ENCODE measurements at regions not wholly inside any gene's neighbourhood (a gene's known extent, or its start where the extent isn't known, plus 50 kb on each side); places are given as distances from the start of the nearest gene placed in this dataset.

DNA sequence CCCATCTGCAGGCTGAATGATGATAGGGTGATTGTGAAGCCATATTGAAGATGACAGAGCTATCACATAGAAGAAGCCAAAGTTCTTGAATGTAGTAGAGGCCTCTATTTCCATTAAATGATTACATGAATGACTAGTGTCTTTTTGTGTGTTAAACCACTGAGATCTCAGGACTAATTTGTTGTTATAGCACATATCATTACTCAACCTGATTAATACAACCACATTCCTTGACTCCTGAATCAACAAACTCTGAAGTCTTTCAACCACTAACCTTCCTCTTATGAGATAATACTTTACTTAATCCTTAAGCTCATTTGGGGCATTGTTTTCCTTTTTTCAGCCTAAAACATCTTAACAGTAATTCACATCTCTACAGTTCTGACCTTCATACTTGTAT lies 564.5 kb upstream of the ADAMTS9 start:
- TF ChIP-seq POLR2A (IDR thresholded peaks at IDR 0.05; ENCODE audit: low read depth), result no peak
- intact Hi-C loops (cut with DNase I), result no loop called here

GRCh38 chr3:65251375-65251774 lies 563.6 kb upstream of the ADAMTS9 start:
- no peak overlapping the region for H3K4me3 ChIP-seq
- DNase-seq (ENCODE audit: extremely low spot score), result no peak
- no peaks in the 10 kb centered on the region for H3K4me1 ChIP-seq
- H3K27me3 ChIP-seq, result no peaks in the 10 kb centered on the region
- H3K27ac ChIP-seq (replicated peaks in 1 of 4), result no peak overlapping the region
- no peak for TF ChIP-seq POLR2A (IDR thresholded peaks at IDR 0.05; ENCODE audit: low read depth)
- no peak for TF ChIP-seq EP300 (IDR thresholded peaks at IDR 0.05)
- no peak for TF ChIP-seq CTCF (IDR thresholded peaks at IDR 0.05)
- TF ChIP-seq POLR2AphosphoS5 (IDR thresholded peaks at IDR 0.05), result no peak
- intact Hi-C loops (cut with DNase I), result no loop called here
- 87% methylated on average over 2 of the region's 2 CpGs for WGBS
- H3K36me3 ChIP-seq, result no peaks in the 10 kb centered on the region
- H3K9me3 ChIP-seq, result no peaks in the 10 kb centered on the region

More for the DNA sequence above, 564.5 kb upstream of the ADAMTS9 start:
- no peak for DNase-seq (ENCODE audit: extremely low spot score)
- no peak overlapping the region for H3K4me3 ChIP-seq
- no peaks in the 10 kb centered on the region for H3K9me3 ChIP-seq
- H3K36me3 ChIP-seq, result no peaks in the 10 kb centered on the region
- H3K27ac ChIP-seq (replicated peaks in 1 of 4), result no peak overlapping the region
- no peaks in the 10 kb centered on the region for H3K4me1 ChIP-seq
- no peaks in the 10 kb centered on the region for H3K27me3 ChIP-seq

DNA sequence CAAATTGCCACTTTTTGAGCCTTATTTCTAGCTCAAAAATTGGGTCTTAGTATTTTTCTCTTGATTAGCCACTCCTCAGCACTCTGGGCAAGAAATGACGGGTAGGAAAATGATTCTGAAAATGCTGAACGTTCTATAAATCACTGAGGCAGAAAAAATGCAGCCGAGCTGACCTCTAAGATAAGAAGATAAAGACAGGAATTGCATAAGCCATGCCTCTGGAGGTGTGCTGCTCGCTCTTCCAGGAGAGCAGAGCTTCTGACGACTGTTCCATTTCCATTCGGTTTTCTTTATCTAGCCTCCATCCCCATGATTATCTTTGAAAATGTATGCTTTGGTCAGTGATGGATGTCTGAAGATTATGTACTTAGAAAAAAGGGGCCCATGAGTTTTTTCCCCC lies 558.8 kb upstream of the ADAMTS9 start:
- 71% methylated on average over 6 of the region's 6 CpGs for WGBS

GRCh38 chr3:65245133-65246063 lies 557.6 kb upstream of the ADAMTS9 start:
- Histone ChIP-seq H3K9me3 (peaks cover 0 to 4% (median 0%) of the 10 kb centered on the region in 4 donors), H3K27ac (replicated peaks in 1 of 4) (no peak overlapping the region), H3K36me3 (no peaks in the 10 kb centered on the region), H3K4me3 (no peak overlapping the region), H3K4me1 (peaks cover 0 to 9% (median 3%) of the 10 kb centered on the region in 4 donors), H3K27me3 (no peaks in the 10 kb centered on the region)
- WGBS, result 44% methylated on average over 9 of the region's 9 CpGs
- peak; percentile 57 to 66 (median 60) for TF ChIP-seq CTCF (IDR thresholded peaks at IDR 0.05)
- no peak for TF ChIP-seq POLR2A (IDR thresholded peaks at IDR 0.05; ENCODE audit: low read depth)
- intact Hi-C loops (cut with DNase I), result loop anchor here (10.0 kb wide), 1 partner anchor 561 kb away; the partner anchor contains the start of gene ADAMTS9
- no peak for DNase-seq (ENCODE audit: extremely low spot score)

More for the DNA sequence above, 558.8 kb upstream of the ADAMTS9 start:
- peaks cover 0 to 9% (median 3%) of the 10 kb centered on the region in 4 donors for H3K4me1 ChIP-seq
- TF ChIP-seq POLR2AphosphoS5 (IDR thresholded peaks at IDR 0.05) (no peak), EP300 (IDR thresholded peaks at IDR 0.05) (no peak), POLR2A (IDR thresholded peaks at IDR 0.05; ENCODE audit: low read depth) (no peak), CTCF (IDR thresholded peaks at IDR 0.05) (no peak)
- intact Hi-C loops (cut with DNase I), result loop anchor here (10.0 kb wide), 1 partner anchor 562 kb away; the partner anchor contains the start of gene ADAMTS9
- H3K9me3 ChIP-seq, result peaks cover 0 to 4% (median 0%) of the 10 kb centered on the region in 4 donors
- H3K36me3 ChIP-seq, result no peaks in the 10 kb centered on the region
- no peak for DNase-seq (ENCODE audit: extremely low spot score)
- no peak overlapping the region for H3K4me3 ChIP-seq
- no peak overlapping the region for H3K27ac ChIP-seq (replicated peaks in 1 of 4)
- no peaks in the 10 kb centered on the region for H3K27me3 ChIP-seq

DNA sequence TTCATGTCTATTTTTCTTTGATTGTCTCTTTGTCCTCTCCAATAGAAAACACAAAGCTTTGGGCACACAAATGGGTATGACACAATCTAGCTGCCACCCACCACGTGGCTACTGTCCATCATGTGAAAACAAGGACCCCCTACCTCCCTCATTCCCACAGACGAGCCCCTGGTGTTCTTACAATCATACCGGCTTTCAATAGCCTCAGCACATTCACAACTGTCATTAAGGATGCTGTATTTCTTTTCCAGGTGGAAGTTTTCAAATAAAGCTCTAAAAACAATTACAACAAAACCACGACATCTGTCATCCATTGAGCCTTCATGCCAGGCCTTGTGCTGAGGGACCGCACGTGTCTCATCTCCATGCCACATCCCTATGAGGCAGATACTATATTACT lies 552.6 kb upstream of the ADAMTS9 start:
- TF ChIP-seq EP300 (IDR thresholded peaks at IDR 0.05), result no peak
- no peak for TF ChIP-seq CTCF (IDR thresholded peaks at IDR 0.05)
- TF ChIP-seq POLR2A (IDR thresholded peaks at IDR 0.05; ENCODE audit: low read depth), result no peak
- TF ChIP-seq POLR2AphosphoS5 (IDR thresholded peaks at IDR 0.05), result no peak
- no peak for DNase-seq (ENCODE audit: extremely low spot score)
- 80% methylated on average over 6 of the region's 6 CpGs for WGBS

More for the DNA sequence above, 552.6 kb upstream of the ADAMTS9 start:
- H3K4me3 ChIP-seq, result no peak overlapping the region
- no peaks in the 10 kb centered on the region for H3K27me3 ChIP-seq
- intact Hi-C loops (cut with DNase I), result loop anchor here (5.0 to 10.0 kb wide), 2 partner anchors 556 to 713 kb away; partner anchors contain the start of gene ADAMTS9
- peaks cover 0 to 4% (median 0%) of the 10 kb centered on the region in 4 donors for H3K9me3 ChIP-seq
- H3K4me1 ChIP-seq, result peaks cover 0 to 3% (median under 1%) of the 10 kb centered on the region in 4 donors
- no peaks in the 10 kb centered on the region for H3K36me3 ChIP-seq
- H3K27ac ChIP-seq (replicated peaks in 1 of 4), result no peak overlapping the region
